Mesodermal cell (in vitro differentiated cells): ENCODE measurements at regions not wholly inside any gene's neighbourhood (a gene's known extent, or its start where the extent isn't known, plus 50 kb on each side); places are given as distances from the start of the nearest gene placed in this dataset.
"Not testable (repeated sequence)": the region's sequence is repeated elsewhere in the genome, so short reads cannot be mapped to it uniquely, and the experiment has no call there.

Source experiments
- H3K27ac ChIP-seq: 2 replicates; pipeline ENCODE4 v1.7.0; 2013; ENCODE audit warnings: mild to moderate bottlenecking, low read depth, low read length, moderate library complexity; ENCODE audit not compliant: severe bottlenecking
- H3K36me3 ChIP-seq: 2 replicates; pipeline ENCODE4 v1.7.1; 2013; ENCODE audit warnings: mild to moderate bottlenecking, low read length, moderate library complexity; ENCODE audit not compliant: control insufficient read depth, insufficient read depth
- H3K4me1 ChIP-seq: one replicate; pipeline ENCODE4 v1.7.1; 2013; ENCODE audit warnings: mild to moderate bottlenecking, low read length; ENCODE audit not compliant: insufficient read depth, control insufficient read depth, poor library complexity, severe bottlenecking
- H3K4me3 ChIP-seq: 2 replicates; pipeline ENCODE4 v1.7.0; 2013; ENCODE audit warnings: low read length, control low read depth, mild to moderate bottlenecking; ENCODE audit not compliant: insufficient read depth, poor library complexity, severe bottlenecking; ENCODE audit errors: extremely low read depth
- H3K9me3 ChIP-seq: 2 replicates; pipeline ENCODE4 v1.7.1; 2013; ENCODE audit warnings: mild to moderate bottlenecking, low read length, moderate library complexity; ENCODE audit not compliant: control insufficient read depth
- WGBS, 2 experiments: methylation state at CpG; one replicate each; pipeline ENCODE4 v1.1.5; 2013; ENCODE audit warnings: missing lambda C conversion rate in 2 of 2; ENCODE audit not compliant: insufficient coverage in 2 of 2; 5-methylcytosine and 5-hydroxymethylcytosine counted together

GRCh38 chr2:235218486-235218907 is 266.7 kb downstream of the SH3BP4 start:
- Histone ChIP-seq H3K36me3 (no peaks in the 10 kb centered on the region), H3K4me3 (no peak overlapping the region), H3K9me3 (no peaks in the 10 kb centered on the region), H3K27ac (no peak overlapping the region), H3K4me1 (peaks cover 12% of the 10 kb centered on the region)
- WGBS, 2 experiments: 89 to 94% methylated on average over 8 to 10 of the region's 10 CpGs

GRCh38 chr2:235219048-235219447 is 267.2 kb downstream of the SH3BP4 start:
- peaks cover 12% of the 10 kb centered on the region for H3K4me1 ChIP-seq
- 73 to 82% methylated on average over 4 of the region's 5 CpGs for WGBS, 2 experiments
- H3K4me3 ChIP-seq: no peak overlapping the region
- H3K27ac ChIP-seq: no peak overlapping the region
- H3K36me3 ChIP-seq: no peaks in the 10 kb centered on the region
- H3K9me3 ChIP-seq: no peaks in the 10 kb centered on the region

- H3K9me3 ChIP-seq: no peaks in the 10 kb centered on the region
- no peak overlapping the region for H3K4me3 ChIP-seq
- no peaks in the 10 kb centered on the region for H3K36me3 ChIP-seq
- peaks cover 12% of the 10 kb centered on the region for H3K4me1 ChIP-seq
- no peak overlapping the region for H3K27ac ChIP-seq
- 96 to 97% methylated on average over 5 to 6 of the region's 6 CpGs for WGBS, 2 experiments
These were observed 268.5 kb downstream of the SH3BP4 start for GRCh38 chr2:235220331-235220730.

GRCh38 chr2:235223011-235223410 is 270.8 kb upstream of the AGAP1 start:
- Histone ChIP-seq H3K9me3 (no peaks in the 10 kb centered on the region), H3K4me3 (no peak overlapping the region), H3K4me1 (no peaks in the 10 kb centered on the region), H3K36me3 (no peaks in the 10 kb centered on the region), H3K27ac (no peak overlapping the region)

GRCh38 chr2:235224410-235224809 is 269.4 kb upstream of the AGAP1 start:
- WGBS, 2 experiments: 98 to 100% methylated on average over 4 to 5 of the region's 5 CpGs
- Histone ChIP-seq H3K9me3 (no peaks in the 10 kb centered on the region), H3K4me1 (no peaks in the 10 kb centered on the region), H3K36me3 (no peaks in the 10 kb centered on the region), H3K4me3 (no peak overlapping the region), H3K27ac (no peak overlapping the region)

GRCh38 chr2:235225261-235225660 is 268.6 kb upstream of the AGAP1 start:
- Histone ChIP-seq H3K4me3 (no peak overlapping the region), H3K4me1 (no peaks in the 10 kb centered on the region), H3K9me3 (no peaks in the 10 kb centered on the region), H3K27ac (no peak overlapping the region), H3K36me3 (no peaks in the 10 kb centered on the region)
- 89 to 90% methylated on average over 6 to 7 of the region's 8 CpGs for WGBS, 2 experiments

GRCh38 chr2:235227590-235227989 is 266.3 kb upstream of the AGAP1 start:
- Histone ChIP-seq H3K4me1 (no peaks in the 10 kb centered on the region), H3K27ac (no peak overlapping the region), H3K9me3 (no peaks in the 10 kb centered on the region), H3K36me3 (no peaks in the 10 kb centered on the region), H3K4me3 (no peak overlapping the region)
- 100% methylated on average over 1 of the region's 1 CpG; no CpG with 5 or more reads in 1 of the 2 experiments for WGBS, 2 experiments

- H3K4me3 ChIP-seq, H3K4me1 ChIP-seq, H3K36me3 ChIP-seq, H3K9me3 ChIP-seq, H3K27ac ChIP-seq: not testable (repeated sequence)
- WGBS, 2 experiments: 73% methylated on average over 2 of the region's 3 CpGs; no CpG with 5 or more reads in 1 of the 2 experiments
These were observed 265.4 kb upstream of the AGAP1 start for GRCh38 chr2:235228422-235228821.

- no peak overlapping the region for H3K4me3 ChIP-seq
- WGBS, 2 experiments: 88 to 94% methylated on average over 2 of the region's 3 CpGs
- H3K36me3 ChIP-seq: no peaks in the 10 kb centered on the region
- H3K27ac ChIP-seq: no peak overlapping the region
- no peaks in the 10 kb centered on the region for H3K9me3 ChIP-seq
- no peaks in the 10 kb centered on the region for H3K4me1 ChIP-seq
These were observed 264.6 kb upstream of the AGAP1 start for GRCh38 chr2:235229236-235229635.

- Histone ChIP-seq H3K4me1 (no peaks in the 10 kb centered on the region), H3K27ac (no peak overlapping the region), H3K9me3 (no peaks in the 10 kb centered on the region), H3K36me3 (no peaks in the 10 kb centered on the region), H3K4me3 (no peak overlapping the region)
- WGBS, 2 experiments: 100% methylated on average over 2 of the region's 8 CpGs; no CpG with 5 or more reads in 1 of the 2 experiments
These were observed 262.8 kb upstream of the AGAP1 start for GRCh38 chr2:235230821-235231601.
